ENCODE measurements at regions not wholly inside any gene's neighbourhood (a gene's known extent, or its start where the extent isn't known, plus 50 kb on each side); places are given as distances from the start of the nearest gene placed in this dataset.
"Not testable (repeated sequence)": the region's sequence is repeated elsewhere in the genome, so short reads cannot be mapped to it uniquely, and the experiment has no call there.

DNA sequence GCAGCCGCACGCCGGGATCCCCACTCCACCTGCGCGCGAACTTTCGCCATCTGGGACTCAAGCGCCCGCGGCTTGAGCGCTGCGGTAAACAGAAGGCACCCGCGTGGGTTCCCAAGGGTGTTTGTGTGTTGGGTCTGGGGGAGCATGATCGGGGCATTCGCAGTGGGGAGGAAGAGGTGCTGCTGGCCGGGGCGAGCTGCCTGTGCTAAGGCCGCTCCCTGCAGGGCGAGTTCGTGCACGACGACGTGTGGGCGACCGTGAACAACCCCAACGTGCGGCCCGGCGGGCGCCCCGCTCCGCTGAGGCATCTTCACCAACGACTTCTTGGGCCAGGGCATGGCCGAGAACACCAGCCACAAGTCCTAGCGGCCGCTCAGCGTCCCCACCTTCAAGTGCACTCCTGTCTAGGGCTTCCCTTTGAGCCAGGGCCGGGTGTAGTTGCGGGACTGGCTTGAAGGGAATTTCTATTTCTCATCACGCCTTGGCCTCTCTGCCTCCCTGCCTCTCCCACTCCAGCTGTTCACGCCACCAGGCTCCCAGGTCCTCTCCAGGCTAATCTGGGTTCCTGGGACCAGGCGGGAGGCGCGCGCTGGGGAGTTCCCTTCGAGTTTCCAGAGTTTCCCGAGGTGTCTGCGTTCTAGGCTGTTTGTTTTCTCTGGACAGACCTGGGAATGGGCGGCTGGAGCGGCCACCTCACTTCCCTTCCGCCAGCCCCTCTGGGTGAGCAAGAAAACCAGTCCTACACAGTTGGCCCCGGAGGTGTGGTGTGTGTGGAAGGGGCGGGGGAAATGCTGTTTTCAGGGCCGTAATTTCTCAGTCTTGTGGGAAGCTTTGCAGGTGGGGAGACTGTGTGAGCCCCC is 417.8 kb upstream of the TMTC1 start:
- no peak for DNase-seq

DNA sequence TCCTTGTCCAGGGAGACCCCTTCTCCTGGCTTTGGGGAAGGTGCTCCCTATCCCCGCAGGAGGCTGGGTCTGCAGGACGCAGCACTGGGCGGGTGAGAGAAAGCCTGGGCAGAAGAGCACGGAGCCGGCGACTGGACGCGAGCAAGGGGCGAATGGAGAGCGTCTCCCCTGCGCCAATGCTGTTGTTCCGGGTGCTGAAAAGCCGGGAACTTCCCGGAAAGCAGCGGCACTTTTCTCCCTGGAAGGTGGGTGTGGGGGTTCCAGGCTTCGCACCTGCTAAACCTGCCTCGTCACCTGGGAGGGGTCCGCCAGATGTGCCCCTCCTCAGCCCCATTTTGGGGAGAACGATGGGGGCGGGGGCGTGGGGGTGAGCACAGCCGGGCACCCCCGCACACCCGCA is 417.1 kb upstream of the TMTC1 start:
- no peak for DNase-seq

DNA sequence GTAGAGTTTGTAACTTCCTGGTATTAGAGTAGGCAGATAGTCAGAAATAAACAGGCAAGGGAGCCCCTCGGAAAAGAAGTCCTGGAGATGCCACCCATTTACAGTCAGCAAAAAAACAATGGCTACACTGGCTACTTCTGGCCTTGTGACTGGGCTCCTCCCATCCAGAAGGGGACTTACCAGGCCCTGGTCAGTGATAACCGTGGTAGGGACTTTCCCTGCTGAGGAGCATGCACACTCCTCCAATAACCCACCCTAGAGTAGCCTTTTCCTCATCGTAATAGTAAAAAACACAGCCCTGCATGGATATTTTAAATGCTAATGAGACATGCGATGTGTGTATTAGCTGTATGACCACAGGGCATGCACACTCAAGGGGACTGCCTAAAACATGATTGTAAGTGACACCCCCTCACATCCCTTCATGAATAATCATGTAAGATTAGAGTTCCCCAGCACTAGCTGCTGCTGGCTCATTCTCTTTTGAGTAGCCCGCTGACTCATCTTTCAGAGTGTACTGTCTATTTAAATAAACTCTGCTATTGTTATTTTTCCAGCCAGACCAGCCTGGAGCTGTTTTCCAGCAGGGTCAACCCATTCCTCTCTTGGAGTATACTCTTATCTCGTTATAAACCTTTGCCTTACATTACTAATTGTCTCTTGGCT is 413.8 kb upstream of the TMTC1 start:
- no peak for DNase-seq

DNA sequence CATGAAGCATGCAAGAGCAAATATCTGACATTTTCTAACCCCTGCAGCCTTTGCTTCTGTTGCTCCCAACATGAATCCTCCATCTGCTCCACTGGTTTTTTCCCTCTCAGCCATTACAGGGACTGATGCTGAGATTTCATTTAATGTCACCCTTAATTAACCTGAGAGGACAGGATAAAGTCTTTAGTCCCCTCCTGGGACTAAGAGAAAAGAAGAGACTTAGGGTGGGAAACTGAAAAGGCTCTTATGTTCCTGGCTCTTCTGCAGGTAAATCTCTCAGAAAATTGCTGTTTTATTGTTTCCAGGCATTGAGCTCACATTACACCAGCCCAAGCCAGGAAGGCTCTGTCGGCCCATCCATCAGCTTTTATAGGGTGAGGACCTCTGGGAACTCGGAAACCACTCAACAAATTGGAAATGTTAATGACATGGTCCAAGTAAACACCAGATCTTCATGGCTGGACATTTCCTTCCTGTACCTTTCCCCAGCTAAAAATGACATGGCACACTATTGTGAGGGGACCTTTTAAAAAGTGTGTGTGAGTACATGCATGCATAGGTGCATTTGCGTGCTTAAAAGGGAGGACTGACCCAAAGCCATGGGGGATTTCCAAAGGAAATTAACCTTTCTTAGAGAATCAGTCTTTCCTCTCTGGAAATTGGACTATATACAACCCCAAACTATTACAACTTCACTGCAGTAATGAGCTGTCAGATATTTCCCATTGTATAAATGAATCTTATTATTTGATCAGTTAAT is 408.1 kb upstream of the TMTC1 start:
- no peak for DNase-seq

DNA sequence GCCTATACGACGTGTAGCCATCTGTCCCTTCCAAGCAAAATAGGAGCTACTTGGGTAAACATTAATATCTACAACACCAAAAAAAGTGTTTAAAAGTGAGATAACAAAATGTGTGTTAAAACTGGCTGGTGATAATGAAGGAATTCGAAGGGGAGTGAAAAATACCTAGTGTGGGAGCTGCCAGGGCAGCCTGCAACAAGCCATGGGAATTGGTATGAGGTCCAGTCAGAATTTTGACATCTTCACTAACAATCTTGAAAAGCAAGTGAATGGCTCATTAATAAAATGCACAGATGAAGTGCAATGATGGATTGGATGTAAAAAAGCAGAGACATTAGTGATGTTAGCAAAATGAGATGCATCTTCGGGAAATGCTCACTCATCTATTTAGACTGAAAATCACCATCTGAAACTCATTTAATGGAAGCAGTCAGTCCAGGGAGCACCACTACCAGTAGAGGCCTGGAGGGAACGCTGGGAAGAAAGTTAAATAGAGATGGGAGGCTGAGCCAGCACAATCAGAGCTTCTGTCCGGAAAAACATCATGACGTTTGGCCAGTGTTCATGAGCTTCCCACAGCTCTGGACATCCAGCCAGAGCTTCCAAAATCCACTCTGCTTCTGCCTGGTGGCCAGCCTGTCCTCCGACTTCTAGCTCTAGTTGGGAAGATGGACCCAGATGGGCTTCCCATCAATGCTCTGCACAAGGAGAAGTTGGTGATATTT is 405.0 kb upstream of the TMTC1 start:
- DNase-seq = no peak

DNA sequence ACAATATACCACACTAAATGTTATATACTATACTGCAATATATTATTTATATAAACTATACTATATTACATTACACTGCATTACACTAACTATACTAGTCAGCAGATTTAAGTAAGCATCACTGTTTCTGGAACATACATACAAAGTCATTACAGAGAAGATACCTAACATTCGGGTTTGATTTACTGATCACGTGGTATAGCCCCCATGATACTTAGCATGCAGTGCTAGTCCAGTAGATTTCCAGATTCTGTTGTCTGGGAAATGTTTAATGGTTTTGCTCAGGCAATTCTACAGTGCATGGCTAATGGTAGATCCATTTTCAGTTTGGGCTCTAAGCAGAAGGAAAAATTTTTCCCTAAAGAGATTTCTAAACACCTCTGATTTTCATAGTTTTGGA is 403.7 kb upstream of the TMTC1 start:
- no peak for DNase-seq

DNA sequence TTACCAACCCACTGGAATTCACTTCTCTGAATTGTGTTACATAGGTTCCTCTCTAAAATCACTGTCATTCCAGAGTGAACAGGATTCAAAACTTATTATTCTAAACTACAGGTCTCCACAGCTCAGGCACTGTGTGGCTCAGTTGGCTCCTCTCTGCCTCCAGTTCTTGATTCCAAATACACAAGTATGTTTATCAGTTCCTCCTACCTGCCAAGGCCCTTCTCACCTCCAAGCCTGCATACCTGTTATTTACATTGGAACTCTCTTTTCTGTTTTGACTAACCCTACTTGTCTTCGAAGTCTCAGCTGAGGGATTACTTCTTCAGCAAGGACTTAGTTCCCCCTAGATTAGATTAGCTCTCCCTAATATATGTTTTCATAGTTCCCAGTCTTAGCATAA is 397.6 kb upstream of the TMTC1 start:
- no peak for DNase-seq

DNA sequence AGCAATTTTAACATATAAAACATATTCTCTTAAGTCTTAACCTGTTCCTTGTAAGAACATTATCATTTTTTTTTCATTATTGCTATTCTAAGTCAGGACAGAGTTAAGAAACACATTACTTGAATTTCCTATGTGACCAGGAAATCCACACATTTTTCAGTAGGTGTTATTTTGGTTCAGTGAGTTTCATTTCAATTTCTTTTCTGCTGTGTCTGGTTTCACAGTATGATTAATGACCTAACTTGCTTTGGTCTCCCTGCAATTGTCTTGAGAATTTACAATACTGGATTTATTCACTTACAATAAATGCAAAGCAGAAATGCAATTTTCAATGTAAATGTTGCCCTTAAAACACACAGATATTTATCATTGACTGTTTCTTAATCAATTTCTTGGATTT is 396.9 kb upstream of the TMTC1 start:
- DNase-seq = no peak

DNA sequence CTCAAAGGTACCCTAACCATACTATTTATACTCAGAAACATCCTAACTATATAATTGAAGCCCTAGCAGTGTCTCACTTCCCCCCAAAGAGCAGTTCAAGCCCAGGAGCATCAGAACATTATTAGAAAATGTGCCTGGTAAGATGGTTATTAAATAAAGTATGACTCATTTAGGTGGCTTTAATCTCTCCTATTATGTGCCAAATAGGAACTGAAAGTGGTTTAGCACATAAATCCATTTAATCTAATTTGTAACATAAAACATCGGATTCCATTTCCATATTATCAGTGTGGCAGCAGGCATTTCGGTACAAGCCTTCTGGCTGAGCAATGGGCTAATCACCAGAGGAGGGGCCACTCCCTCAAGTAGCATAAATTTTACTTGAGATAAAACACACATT is 395.2 kb upstream of the TMTC1 start:
- no peak for DNase-seq

DNA sequence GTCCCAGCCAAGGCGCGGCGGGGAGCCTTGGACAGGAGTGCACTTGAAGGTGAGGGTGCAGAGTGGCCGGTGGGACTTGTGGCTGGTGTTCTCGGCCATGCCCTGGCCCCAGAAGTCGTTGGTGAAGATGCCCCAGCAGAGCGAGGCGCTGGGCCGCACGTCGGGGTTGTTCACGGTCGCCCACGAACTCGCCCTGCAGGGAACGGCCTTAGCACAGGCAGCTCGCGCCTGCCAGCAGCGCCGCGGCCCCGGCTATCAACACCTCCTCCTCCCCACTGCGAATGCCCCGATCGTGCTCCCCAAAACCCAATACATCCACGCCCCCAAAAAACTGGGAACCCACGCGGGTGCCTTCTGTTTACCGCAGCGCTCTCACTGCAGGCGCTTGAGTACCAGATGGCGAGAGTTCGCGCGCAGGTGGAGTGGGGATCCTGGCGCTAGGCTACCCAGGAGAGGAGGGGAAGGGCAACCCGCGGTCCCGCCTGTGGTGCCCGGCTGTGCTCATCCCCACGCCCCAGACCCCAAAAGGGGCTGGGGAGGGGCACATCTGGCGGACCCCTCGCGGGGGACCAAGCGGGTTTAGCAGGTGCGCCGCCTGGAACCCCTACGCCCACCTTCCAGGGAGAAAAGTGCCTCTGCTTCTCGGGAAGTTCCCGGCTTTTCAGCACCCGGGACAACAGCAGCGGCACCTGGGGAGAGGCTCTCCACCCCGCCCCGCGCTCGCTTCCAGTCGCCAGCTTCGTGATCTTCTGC is 386.3 kb upstream of the TMTC1 start:
- no peak for DNase-seq

DNA sequence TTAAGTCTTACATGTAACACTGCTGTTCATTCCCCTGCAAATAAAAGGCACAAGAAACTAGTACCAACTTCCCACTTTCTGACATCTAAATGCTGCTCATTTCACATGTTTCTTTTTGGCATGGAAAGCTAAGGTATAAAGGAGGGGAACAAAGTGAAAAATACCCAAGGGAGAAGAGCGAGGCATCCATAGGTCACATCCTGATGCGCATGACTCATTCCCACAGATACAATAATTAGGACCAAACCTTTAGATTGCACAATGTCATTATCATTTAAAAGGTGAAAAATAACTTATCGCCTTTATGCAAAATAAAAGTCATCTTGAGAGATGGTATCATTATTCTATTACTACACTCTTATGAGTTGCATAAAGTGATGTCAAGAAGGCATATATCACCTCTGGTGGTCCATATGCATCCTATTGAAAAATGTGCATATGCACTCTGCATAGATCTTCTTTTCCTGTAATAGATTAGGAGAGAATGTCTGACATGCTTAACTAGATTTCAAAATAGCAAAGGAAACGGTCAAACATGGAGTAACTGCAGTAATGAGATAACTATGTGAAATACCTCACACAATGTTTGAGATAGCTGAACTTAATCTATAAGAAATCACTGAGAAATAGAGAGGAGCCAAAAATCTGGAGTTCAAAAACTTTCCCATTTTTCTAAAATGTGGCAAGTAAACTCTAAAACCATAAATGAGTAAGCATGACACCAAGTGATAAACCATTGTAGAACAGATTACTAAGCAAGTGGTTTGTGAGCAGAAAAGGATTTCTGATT is 382.5 kb upstream of the TMTC1 start:
- no peak for DNase-seq

DNA sequence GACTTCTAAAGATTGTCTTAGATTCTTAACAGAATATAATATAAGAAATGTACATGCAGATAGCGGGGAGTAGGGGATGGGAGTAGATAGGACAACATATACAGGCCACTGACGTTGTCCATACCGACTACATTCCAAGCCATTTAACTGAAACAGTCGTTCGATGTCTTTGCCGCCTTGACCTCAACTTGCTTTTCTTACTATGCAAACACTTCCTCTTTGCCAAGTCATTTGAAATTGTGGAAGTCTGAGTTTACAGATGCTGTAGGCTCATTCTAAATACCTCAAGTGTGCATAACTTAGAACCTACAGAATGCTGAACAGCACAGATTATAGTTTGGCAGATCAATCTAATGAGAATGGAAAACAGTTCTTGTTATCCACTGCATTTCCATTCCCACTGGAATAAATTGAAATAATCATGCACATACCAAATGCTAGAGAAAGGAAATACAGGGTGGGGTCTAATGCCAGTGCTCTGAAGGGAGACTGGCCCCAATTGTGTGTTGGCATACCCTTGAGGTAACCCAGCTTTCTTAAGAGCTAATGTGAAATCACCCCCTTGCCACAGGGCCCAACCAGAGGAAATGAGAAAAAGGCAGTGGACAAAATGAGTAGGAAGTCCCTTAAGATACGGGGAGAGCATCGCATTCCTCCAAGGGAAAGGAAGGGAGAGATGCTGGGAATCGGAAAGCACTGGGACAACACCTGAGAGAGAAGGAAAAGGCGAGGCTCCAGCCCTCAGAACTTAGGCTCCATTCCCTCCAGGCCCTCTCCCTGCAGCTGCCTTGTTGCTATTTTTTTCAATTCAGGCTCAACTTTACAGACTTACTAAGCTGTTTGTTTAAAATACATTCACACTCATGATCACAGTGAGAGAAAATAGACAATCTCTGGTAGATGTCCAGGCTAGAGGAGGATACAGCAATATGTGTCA is 380.9 kb upstream of the TMTC1 start:
- no peak for DNase-seq

DNA sequence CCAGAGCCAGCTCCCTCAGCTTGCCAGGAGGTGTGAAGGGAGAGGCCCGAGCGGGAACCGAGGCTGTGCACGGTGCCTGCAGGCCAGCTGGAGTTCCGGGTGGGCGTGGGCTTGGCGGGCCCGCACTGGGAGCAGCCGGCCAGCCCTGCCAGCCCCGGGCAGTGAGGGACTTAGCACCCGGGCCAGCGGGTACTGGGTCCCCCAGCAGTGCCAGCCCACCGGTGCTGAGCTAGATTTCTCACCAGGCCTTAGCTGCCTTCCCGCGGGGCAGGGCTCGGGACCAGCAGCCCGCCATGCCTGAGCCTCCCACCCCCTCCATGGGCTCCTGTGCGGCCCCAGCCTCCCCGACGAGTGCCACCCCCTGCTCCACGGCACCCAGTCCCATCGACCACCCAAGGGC is 373.1 kb upstream of the TMTC1 start:
- not testable (repeated sequence) for DNase-seq

DNA sequence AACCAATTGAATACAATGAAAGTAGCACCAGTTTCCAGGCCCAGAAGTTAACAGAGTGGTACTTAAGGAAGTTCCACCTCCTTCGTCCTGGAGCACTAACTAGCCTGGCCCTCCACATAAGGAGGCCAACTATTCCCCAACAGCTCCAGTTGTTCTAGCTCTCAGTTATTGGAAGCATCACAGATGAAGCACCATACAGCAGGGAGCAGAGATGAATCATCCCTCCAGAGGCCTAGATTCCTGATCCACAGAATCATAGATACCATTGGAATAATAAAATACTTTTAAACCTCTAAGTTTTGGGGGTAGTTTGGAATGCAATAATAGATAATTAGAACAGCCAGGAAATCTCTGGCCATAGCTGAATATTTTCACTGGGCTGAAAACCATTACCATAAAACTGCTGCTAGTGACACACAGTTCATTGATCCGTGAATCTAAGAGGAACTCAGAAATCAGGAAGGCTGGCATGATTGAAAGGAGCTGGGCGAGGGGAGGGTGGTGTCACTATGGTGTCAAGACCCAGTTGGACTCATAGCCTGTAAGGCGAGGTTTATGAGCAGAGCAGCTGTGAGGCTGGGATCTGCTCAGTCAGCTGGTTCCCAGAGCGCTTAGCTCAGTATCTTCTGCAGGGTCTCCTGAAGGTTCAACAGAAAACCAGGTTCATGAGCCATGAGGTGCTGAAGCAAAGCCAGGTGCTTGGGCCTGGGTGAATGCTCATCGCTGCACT is 371.4 kb upstream of the TMTC1 start:
- no peak for DNase-seq

DNA sequence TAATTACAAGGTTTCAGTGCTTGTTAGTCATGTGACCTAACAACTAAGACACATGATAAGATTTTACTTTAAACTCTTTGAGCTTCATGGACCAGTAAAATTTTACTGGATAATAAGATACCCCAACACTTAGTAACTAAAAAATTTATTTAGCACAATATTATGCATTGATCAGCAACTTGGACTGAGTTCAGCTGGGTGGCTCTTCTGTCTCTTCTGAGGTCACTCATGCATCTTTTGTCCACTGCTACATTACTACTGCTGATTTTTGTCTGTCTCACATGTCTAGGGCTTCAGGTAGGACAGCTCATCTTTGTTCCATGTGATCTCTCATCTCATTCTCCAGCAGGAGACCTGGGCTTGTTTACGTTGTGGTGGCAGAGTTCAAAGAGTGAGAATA is 370.2 kb upstream of the TMTC1 start:
- no peak for DNase-seq

DNA sequence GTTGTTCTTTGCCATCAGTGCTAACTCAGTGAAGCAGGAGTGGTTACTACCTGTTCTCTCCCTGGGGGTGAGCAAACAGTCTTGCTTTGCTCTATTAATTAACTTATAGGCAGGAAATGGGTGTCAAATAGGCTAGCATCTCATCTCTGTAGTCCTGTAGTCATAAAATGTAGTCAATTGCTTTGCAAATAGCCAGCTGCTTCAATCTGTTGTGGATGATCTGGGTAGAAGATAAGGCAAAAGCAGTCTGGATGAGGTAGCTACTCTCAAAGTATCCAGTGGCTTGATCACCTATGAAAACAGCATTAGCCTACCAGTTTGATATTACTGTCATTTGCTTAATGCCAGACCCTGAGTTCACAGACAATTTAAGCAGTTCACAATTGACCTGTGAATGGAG is 369.0 kb upstream of the TMTC1 start:
- DNase-seq = no peak

DNA sequence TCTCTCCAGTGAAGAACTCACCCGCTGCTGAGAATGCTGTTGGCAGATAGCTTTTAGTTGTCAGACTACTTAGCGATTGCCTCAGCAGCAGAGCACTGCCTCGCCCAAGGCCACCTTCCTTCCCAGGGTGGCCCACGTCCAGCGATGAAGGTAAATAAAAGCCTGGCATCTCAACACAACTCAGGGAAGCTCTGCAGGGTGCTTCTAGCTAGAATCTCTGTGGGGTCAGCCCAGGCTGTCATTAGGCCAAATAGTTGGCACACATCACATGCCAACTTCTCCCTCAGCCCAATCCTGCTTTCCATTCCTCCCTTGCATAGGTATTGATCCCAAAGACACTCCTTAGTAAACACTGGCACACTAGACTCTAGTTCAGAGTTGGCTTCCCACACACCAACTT is 368.1 kb upstream of the TMTC1 start:
- DNase-seq = no peak

DNA sequence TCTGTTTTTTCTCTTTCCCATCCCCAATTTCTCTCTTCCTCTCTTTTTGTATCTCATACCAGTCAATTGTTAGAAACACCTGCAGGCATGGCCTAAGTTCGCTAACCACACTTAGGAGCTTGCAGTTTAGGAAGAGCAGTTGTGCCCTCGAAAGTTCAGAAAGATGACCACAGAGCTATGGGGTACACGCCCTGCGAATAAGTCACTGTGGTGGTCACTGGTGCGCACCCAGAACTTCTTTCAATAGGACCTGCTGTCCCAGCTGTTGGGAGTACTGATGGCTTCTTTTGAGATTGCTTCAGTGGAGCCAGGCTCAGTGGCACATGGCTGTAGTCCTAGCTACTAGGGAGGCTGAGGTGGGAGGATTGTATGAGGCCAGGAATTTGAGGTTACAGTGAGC is 362.8 kb upstream of the TMTC1 start:
- DNase-seq = no peak

DNA sequence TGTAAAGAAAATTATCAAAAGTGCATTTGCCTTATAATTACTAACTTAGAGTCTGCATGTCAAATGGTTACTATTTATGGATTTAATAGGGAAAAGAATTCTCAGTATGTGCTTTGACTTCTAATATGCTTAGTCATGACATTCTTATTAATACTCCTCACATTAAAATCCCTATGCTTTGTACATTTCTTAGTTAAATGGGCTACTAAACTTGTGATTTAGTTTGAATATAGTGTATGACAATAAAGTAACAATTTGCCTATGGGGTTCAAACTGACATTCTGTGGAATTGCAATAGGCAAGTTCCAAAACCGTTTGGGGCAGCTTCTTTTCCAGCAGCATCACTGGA is 361.9 kb upstream of the TMTC1 start:
- DNase-seq = no peak

All from MV-4-11 (cell line).